Progenitor cell of endocrine pancreas (in vitro differentiated cells): ENCODE measurements at regions not wholly inside any gene's neighbourhood (a gene's known extent, or its start where the extent isn't known, plus 50 kb on each side); places are given as distances from the start of the nearest gene placed in this dataset.
"Not testable (repeated sequence)": the region's sequence is repeated elsewhere in the genome, so short reads cannot be mapped to it uniquely, and the experiment has no call there.

Experiments
- DNase-seq: peaks from one replicate; pipeline ENCODE4 v3.0.0; 2021; ENCODE audit warnings: low spot score; ENCODE audit not compliant: unreplicated experiment
- H3K27ac Mint-ChIP-seq: 2 replicates; pipeline ENCODE4 v1.8.0; 2021; ENCODE audit warnings: mild to moderate bottlenecking, moderate library complexity, mixed read lengths
- H3K27me3 Mint-ChIP-seq: 2 replicates; pipeline ENCODE4 v1.8.0; 2021; ENCODE audit warnings: mixed read lengths
- H3K36me3 Mint-ChIP-seq: 2 replicates; pipeline ENCODE4 v1.8.0; 2022; ENCODE audit warnings: mixed read lengths; ENCODE audit not compliant: insufficient read depth
- H3K4me1 Mint-ChIP-seq: 2 replicates; pipeline ENCODE4 v1.8.0; 2021; ENCODE audit warnings: low read depth, mixed read lengths
- H3K4me3 Mint-ChIP-seq: 2 replicates; pipeline ENCODE4 v1.8.0; 2021; ENCODE audit warnings: low read depth, mild to moderate bottlenecking, moderate library complexity, mixed read lengths
- H3K9me3 Mint-ChIP-seq: 2 replicates; pipeline ENCODE4 v1.8.0; 2021; ENCODE audit warnings: low read depth, mixed read lengths
- CTCF ChIP-seq: fragments of 200-600 bp; sonication (generic); IDR thresholded peaks from one replicate; pipeline ENCODE4 v1.5.0; 2021; ENCODE audit warnings: antibody characterized with exemption, mild to moderate bottlenecking; ENCODE audit not compliant: unreplicated experiment

GRCh38 chr6:144561455-144562043 lies 276.4 kb downstream of the UTRN start:
- no peak for DNase-seq
- TF ChIP-seq CTCF = no peak
- Mint-ChIP-seq H3K36me3 (peaks cover 16% of the 10 kb centered on the region), H3K4me1 (peaks cover 8% of the 10 kb centered on the region), H3K9me3 (no peaks in the 10 kb centered on the region), H3K27ac (no peak overlapping the region), H3K4me3 (no peak overlapping the region), H3K27me3 (no peaks in the 10 kb centered on the region)

- Mint-ChIP-seq H3K27ac (no peak overlapping the region), H3K9me3 (no peaks in the 10 kb centered on the region), H3K36me3 (peaks cover 14% of the 10 kb centered on the region), H3K27me3 (no peaks in the 10 kb centered on the region), H3K4me3 (no peak overlapping the region), H3K4me1 (peaks cover 8% of the 10 kb centered on the region)
- TF ChIP-seq CTCF = no peak
- no peak for DNase-seq
Measured at GRCh38 chr6:144564202-144564601, 279.1 kb downstream of the UTRN start.

- no peak for TF ChIP-seq CTCF
- H3K4me3 Mint-ChIP-seq = no peak overlapping the region
- no peaks in the 10 kb centered on the region for H3K4me1 Mint-ChIP-seq
- peaks cover 21% of the 10 kb centered on the region for H3K36me3 Mint-ChIP-seq
- no peak overlapping the region for H3K27ac Mint-ChIP-seq
- no peaks in the 10 kb centered on the region for H3K27me3 Mint-ChIP-seq
- DNase-seq = no peak
- no peaks in the 10 kb centered on the region for H3K9me3 Mint-ChIP-seq
Measured at GRCh38 chr6:144566868-144567615, 281.9 kb downstream of the UTRN start.

GRCh38 chr6:144568241-144568640 lies 283.1 kb downstream of the UTRN start:
- DNase-seq = no peak
- Mint-ChIP-seq H3K4me1 (no peaks in the 10 kb centered on the region), H3K4me3 (no peak overlapping the region), H3K27ac (no peak overlapping the region), H3K36me3 (peaks cover 24% of the 10 kb centered on the region), H3K27me3 (no peaks in the 10 kb centered on the region), H3K9me3 (no peaks in the 10 kb centered on the region)
- TF ChIP-seq CTCF = no peak

- Mint-ChIP-seq H3K27ac (peak overlapping the region; percentile 37), H3K36me3 (peaks cover 27% of the 10 kb centered on the region)
- not testable (repeated sequence) for H3K4me3 Mint-ChIP-seq, H3K27me3 Mint-ChIP-seq, H3K9me3 Mint-ChIP-seq, DNase-seq, H3K4me1 Mint-ChIP-seq
Measured at GRCh38 chr6:144572541-144572940, 287.4 kb downstream of the UTRN start.

GRCh38 chr6:144574796-144575195 lies 289.7 kb downstream of the UTRN start:
- Mint-ChIP-seq H3K36me3 (peaks cover 32% of the 10 kb centered on the region), H3K9me3 (no peaks in the 10 kb centered on the region), H3K27me3 (no peaks in the 10 kb centered on the region), H3K4me3 (no peak overlapping the region), H3K27ac (peak overlapping the region; percentile 16), H3K4me1 (no peaks in the 10 kb centered on the region)
- no peak for DNase-seq
- no peak for TF ChIP-seq CTCF
